T47D (cell line): ENCODE measurements at regions not wholly inside any gene's neighbourhood (a gene's known extent, or its start where the extent isn't known, plus 50 kb on each side); places are given as distances from the start of the nearest gene placed in this dataset.

Experiments
- DNase-seq, 2 experiments: peaks; one replicate each; pipeline versions ENCODE4 v3.0.0 to v3.0.0-alpha.2; 2011 to 2012; ENCODE audit warnings: low read depth in 1 of 2, low spot score in 1 of 2
- JUND ChIP-seq: IDR thresholded peaks from 2 replicates; pipeline ENCODE4 v1.6.1; 2012; ENCODE audit warnings: low read depth
- in situ Hi-C: cut with HindIII; loops from 2 replicates; pipeline ENCODE4 v1.10.0; 2016; ENCODE audit warnings: low sequenced_read_pairs, low pct_unique_long_range_greater_than_20kb

- no peak for DNase-seq
- in situ Hi-C loops: no loop called here
- TF ChIP-seq JUND: no peak
Observed at GRCh38 chr5:38071831-38072694, 186.3 kb upstream of the EGFLAM start.

GRCh38 chr5:38070304-38070950 lies 187.9 kb upstream of the EGFLAM start:
- in situ Hi-C loops: no loop called here
- no peak for TF ChIP-seq JUND

DNA sequence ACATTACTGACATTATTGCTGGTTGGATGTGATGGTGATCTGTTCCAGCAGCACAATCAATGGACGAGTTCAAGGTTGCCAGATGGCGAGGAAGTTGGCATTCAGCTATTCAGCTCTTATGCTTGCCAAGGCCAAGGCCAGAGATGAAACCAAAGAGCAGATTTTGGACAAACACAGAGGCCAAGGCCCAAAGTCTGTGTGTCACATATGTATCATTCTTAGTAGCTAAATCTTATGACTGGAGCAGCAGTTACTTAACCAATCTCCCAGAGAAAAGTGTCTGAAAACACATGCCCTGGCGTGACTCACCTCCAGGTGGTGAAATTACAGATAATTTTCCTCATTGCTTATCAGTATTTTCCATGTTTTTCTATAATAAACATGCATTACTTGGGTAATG lies 189.0 kb upstream of the EGFLAM start:
- no peak for DNase-seq

More at GRCh38 chr5:38070304-38070950, 187.9 kb upstream of the EGFLAM start:
- no peak for DNase-seq

GRCh38 chr5:38060354-38060753 lies 198.0 kb upstream of the EGFLAM start:
- DNase-seq: no peak
- no peak for TF ChIP-seq JUND
- in situ Hi-C loops: no loop called here

More for the DNA sequence above, 189.0 kb upstream of the EGFLAM start:
- in situ Hi-C loops: no loop called here
- TF ChIP-seq JUND: no peak

DNA sequence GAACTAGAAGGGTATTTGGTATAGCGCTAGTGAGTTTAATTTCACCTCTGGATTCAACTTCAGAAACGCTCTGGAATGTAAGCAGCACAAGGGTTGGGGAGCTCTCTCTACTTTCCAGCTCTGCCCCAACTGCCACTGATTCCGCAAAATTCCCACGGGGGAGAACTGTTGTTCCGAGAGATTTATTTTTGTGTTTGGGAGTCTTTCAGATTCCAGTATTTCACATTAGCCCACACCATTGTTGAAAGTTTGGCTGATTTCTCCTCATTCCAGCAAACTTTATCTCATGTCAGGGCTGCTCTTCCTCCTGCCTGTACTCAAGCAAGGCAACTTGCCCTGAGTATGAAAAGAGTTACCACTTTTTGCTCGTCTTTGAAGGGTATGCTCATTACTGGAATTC lies 198.5 kb upstream of the EGFLAM start:
- no peak for DNase-seq
- in situ Hi-C loops: no loop called here
- TF ChIP-seq JUND: no peak

- in situ Hi-C loops: no loop called here
- no peak for DNase-seq
- no peak for TF ChIP-seq JUND
Observed at GRCh38 chr5:38051711-38052511, 206.4 kb upstream of the EGFLAM start.

DNA sequence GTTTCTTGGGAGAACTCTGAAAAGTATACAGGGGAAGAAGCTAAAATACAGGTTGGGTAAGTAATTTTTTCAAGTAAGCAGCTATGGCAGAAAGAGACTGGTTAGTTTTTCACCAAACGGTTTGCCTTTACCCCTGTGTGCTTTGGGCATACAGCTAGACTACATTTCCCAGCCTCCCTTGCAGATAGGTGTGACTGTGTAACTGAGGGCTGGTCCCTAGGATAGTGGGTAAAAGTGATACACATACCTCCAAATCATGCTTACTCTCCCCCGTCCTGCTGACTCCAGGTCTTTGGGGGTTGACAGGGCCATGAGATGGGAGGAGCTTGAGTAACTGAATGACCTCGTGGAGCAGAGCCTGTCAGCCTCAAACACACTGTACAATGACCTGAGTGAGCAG lies 208.6 kb upstream of the GDNF start:
- in situ Hi-C loops: no loop called here
- TF ChIP-seq JUND: no peak

DNA sequence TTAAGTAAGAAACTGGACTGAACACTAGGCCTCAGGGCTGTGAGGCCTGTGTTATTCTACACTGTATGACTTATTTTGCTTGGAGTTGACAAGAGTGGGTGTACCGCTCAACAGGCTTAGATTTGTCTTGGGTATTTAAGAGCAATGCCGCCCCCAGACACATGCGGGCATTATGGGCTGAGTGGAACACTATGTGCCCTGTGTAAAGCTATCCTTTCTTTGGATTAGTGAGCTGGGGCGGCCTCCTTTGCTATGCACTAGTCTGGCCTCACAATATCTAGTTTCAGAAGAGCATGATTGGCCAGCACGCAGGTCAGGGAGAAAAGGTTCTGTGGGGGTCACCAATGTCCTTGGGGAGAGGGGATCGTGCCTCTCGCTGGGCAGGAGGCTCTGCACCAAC lies 206.3 kb upstream of the GDNF start:
- in situ Hi-C loops: no loop called here
- no peak for TF ChIP-seq JUND
- no peak for DNase-seq

More for the DNA sequence above, 208.6 kb upstream of the GDNF start:
- no peak for DNase-seq

DNA sequence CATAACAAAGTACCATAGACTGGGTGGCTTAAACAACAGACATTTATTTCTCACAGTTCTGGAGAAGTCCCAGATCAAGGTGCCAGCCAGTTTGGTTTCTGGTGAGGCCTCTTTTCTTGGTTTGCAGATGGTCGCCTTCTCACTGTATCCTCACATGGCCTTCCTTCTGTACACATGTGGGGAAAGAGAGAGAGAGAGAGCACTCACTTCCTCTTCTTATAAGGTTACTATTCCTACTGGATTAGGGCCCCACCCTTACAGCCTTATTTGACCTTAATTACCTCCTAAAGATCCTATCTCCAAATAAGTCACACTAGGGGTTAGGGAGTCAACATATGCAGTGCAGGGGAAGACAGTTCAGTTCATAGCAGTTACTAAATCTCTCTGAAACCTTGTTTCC lies 205.6 kb upstream of the GDNF start:
- in situ Hi-C loops: no loop called here
- no peak for DNase-seq
- no peak for TF ChIP-seq JUND

- no peak for TF ChIP-seq JUND
- no peak for DNase-seq
- in situ Hi-C loops: no loop called here
Observed at GRCh38 chr5:38039826-38040225, 200.0 kb upstream of the GDNF start.

DNA sequence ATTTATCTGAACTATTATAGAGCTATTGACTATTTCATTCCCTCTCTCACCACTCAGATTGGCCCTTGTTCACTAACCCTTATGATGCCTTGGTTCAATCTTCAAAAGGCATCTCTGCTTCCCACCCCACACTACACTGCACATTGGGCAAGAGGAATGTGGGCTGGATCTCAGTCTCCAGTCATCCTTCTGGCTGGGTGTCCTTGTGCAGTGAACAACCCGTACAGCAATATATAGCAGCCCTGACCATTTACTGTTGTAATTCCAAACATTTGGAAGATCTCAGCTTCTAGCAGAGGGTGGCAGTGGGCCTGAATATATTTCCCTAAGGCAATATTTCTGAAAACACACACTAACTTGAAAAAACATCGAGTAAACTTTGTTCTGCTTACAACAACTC lies 199.2 kb upstream of the GDNF start:
- in situ Hi-C loops: no loop called here
- no peak for DNase-seq
- no peak for TF ChIP-seq JUND

DNA sequence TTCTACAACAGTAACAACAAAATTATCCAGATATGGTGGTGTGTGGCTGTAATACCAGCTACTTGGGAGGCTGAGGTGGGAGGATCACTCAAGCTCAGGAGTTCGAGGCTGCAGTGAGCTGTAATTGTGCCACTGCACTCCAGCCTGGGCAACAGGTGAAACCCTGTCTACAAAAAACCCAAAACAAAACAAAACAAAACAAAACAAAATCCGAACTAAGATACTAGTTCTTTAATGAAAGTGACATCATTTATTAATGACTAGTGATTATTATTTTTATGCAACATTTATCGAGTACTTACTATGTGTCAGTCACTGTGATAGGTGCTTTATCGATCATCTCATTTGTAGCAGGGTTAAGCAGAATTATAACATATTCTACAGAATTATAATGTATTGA lies 196.9 kb upstream of the GDNF start:
- TF ChIP-seq JUND: no peak
- no peak for DNase-seq
- in situ Hi-C loops: no loop called here

GRCh38 chr5:38032149-38032548 lies 192.3 kb upstream of the GDNF start:
- in situ Hi-C loops: no loop called here
- TF ChIP-seq JUND: no peak
- DNase-seq: no peak
